ENCODE measurements at regions not wholly inside any gene's neighbourhood (a gene's known extent, or its start where the extent isn't known, plus 50 kb on each side); places are given as distances from the start of the nearest gene placed in this dataset.

GRCh38 chr14:85878874-85879273 is 348.9 kb downstream of the FLRT2 start:
- Histone ChIP-seq H3K9ac (ENCODE audit: low read depth in 1 of 2, low read length in 2 of 2) (no peak overlapping the region), H3K36me3 (ENCODE audit: control insufficient read depth in 4 of 4, insufficient read depth in 3 of 4, low read depth in 1 of 4, low read length in 3 of 4) (no peaks in the 10 kb centered on the region), H3K4me1 (ENCODE audit: control insufficient read depth in 4 of 4, insufficient read depth in 4 of 4, low read length in 3 of 4) (peaks cover 0 to 5% (median 3%) of the 10 kb centered on the region in 4 donors), H3K27ac (ENCODE audit: low read depth in 1 of 2, low read length in 2 of 2) (peak overlapping the region; percentile 17 to 48), H3K4me3 (ENCODE audit: low read depth in 1 of 3, low read length in 3 of 3) (no peak overlapping the region), H3K27me3 (ENCODE audit: control insufficient read depth in 4 of 4, insufficient read depth in 4 of 4, low read length in 3 of 4) (no peaks in the 10 kb centered on the region), H3K9me3 (ENCODE audit: control insufficient read depth in 4 of 4, low read length in 3 of 4) (no peaks in the 10 kb centered on the region)
- WGBS, result 35% methylated on average over 7 of the region's 7 CpGs
- TF ChIP-seq HNF4A (conservative IDR thresholded peaks at IDR 0.05) (peak; percentile 94 to 100), FOXA2 (IDR thresholded peaks at IDR 0.05) (peak; percentile 49), YY1 (IDR thresholded peaks at IDR 0.05) (peak; percentile 66), FOXA1 (IDR thresholded peaks at IDR 0.05) (peak; percentile 39), MAX (IDR thresholded peaks at IDR 0.05) (peak; percentile 69), CTCF (IDR thresholded peaks at IDR 0.05; ENCODE audit: low read depth, low read length, missing input control) (no peak), JUND (IDR thresholded peaks at IDR 0.05) (peak in 1 of 2 donors; percentile 58), TAF1 (conservative IDR thresholded peaks at IDR 0.05) (no peak), RXRA (IDR thresholded peaks at IDR 0.05) (peak; percentile 75 to 96), RAD21 (IDR thresholded peaks at IDR 0.05) (peak in 1 of 2 donors; percentile 44), GABPA (IDR thresholded peaks at IDR 0.05 in 1 of 2, conservative IDR thresholded peaks at IDR 0.05 in 1 of 2) (peak in 1 of 2 donors; percentile 49), HNF4G (IDR thresholded peaks at IDR 0.05) (peak; percentile 44), NR2F2 (IDR thresholded peaks at IDR 0.05) (no peak), EGR1 (IDR thresholded peaks at IDR 0.05; ENCODE audit: low read depth in 2 of 2) (peak in 1 of 2 donors; percentile 52), SP1 (IDR thresholded peaks at IDR 0.05) (no peak)
- TF ChIP-seq, protein P1, sequence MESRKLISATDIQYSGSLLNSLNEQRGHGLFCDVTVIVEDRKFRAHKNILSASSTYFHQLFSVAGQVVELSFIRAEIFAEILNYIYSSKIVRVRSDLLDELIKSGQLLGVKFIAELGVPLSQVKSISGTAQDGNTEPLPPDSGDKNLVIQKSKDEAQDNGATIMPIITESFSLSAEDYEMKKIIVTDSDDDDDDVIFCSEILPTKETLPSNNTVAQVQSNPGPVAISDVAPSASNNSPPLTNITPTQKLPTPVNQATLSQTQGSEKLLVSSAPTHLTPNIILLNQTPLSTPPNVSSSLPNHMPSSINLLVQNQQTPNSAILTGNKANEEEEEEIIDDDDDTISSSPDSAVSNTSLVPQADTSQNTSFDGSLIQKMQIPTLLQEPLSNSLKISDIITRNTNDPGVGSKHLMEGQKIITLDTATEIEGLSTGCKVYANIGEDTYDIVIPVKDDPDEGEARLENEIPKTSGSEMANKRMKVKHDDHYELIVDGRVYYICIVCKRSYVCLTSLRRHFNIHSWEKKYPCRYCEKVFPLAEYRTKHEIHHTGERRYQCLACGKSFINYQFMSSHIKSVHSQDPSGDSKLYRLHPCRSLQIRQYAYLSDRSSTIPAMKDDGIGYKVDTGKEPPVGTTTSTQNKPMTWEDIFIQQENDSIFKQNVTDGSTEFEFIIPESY (IDR thresholded peaks at IDR 0.05), result peak; percentile 74
- TF ChIP-seq, protein P2, sequence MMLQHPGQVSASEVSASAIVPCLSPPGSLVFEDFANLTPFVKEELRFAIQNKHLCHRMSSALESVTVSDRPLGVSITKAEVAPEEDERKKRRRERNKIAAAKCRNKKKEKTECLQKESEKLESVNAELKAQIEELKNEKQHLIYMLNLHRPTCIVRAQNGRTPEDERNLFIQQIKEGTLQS (IDR thresholded peaks at IDR 0.05), result no peak
- TF ChIP-seq, protein P3, sequence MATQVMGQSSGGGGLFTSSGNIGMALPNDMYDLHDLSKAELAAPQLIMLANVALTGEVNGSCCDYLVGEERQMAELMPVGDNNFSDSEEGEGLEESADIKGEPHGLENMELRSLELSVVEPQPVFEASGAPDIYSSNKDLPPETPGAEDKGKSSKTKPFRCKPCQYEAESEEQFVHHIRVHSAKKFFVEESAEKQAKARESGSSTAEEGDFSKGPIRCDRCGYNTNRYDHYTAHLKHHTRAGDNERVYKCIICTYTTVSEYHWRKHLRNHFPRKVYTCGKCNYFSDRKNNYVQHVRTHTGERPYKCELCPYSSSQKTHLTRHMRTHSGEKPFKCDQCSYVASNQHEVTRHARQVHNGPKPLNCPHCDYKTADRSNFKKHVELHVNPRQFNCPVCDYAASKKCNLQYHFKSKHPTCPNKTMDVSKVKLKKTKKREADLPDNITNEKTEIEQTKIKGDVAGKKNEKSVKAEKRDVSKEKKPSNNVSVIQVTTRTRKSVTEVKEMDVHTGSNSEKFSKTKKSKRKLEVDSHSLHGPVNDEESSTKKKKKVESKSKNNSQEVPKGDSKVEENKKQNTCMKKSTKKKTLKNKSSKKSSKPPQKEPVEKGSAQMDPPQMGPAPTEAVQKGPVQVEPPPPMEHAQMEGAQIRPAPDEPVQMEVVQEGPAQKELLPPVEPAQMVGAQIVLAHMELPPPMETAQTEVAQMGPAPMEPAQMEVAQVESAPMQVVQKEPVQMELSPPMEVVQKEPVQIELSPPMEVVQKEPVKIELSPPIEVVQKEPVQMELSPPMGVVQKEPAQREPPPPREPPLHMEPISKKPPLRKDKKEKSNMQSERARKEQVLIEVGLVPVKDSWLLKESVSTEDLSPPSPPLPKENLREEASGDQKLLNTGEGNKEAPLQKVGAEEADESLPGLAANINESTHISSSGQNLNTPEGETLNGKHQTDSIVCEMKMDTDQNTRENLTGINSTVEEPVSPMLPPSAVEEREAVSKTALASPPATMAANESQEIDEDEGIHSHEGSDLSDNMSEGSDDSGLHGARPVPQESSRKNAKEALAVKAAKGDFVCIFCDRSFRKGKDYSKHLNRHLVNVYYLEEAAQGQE (IDR thresholded peaks at IDR 0.05), result peak; percentile 28
- no peak for DNase-seq (ENCODE audit: low spot score)
